ENCODE measurements at regions not wholly inside any gene's neighbourhood (a gene's known extent, or its start where the extent isn't known, plus 50 kb on each side); places are given as distances from the start of the nearest gene placed in this dataset.
A peak's percentile ranks its signal among the peaks of the same experiment; 100 is the strongest.

- no peaks in the 10 kb centered on the region for H3K9me3 Mint-ChIP-seq
- peaks cover 91% of the 10 kb centered on the region for H3K4me1 Mint-ChIP-seq
- no peak for DNase-seq
- H3K27me3 Mint-ChIP-seq, result no peaks in the 10 kb centered on the region
- H3K4me3 Mint-ChIP-seq, result peak overlapping the region; percentile 38 to 66
- H3K27ac Mint-ChIP-seq, result peak overlapping the region; percentile 22 to 93
- no peak for ATAC-seq
These were observed 161.5 kb upstream of the KLF6 start for GRCh38 chr10:3946234-3947229.

- H3K9me3 Mint-ChIP-seq, result no peaks in the 10 kb centered on the region
- peak overlapping the region; percentile 14 to 79 for H3K27ac Mint-ChIP-seq
- H3K4me1 Mint-ChIP-seq, result peaks cover 80% of the 10 kb centered on the region
- DNase-seq, result no peak
- ATAC-seq, result no peak
- H3K4me3 Mint-ChIP-seq, result peak overlapping the region in 1 of 2 donors; percentile 11
- H3K27me3 Mint-ChIP-seq, result no peaks in the 10 kb centered on the region
These were observed 160.0 kb upstream of the KLF6 start for GRCh38 chr10:3945026-3945425.

GRCh38 chr10:3944591-3944990 is 159.6 kb upstream of the KLF6 start:
- DNase-seq (no peak), ATAC-seq (no peak)
- Mint-ChIP-seq H3K27me3 (no peaks in the 10 kb centered on the region), H3K4me1 (peaks cover 76% of the 10 kb centered on the region), H3K4me3 (no peak overlapping the region), H3K9me3 (no peaks in the 10 kb centered on the region), H3K27ac (peak overlapping the region in 1 of 2 donors; percentile 79)

- Mint-ChIP-seq H3K4me3 (no peak overlapping the region), H3K9me3 (no peaks in the 10 kb centered on the region), H3K27me3 (no peaks in the 10 kb centered on the region), H3K27ac (peak overlapping the region in 1 of 2 donors; percentile 2), H3K4me1 (peaks cover 68% of the 10 kb centered on the region)
- ATAC-seq, result no peak
- no peak for DNase-seq
These were observed 158.8 kb upstream of the KLF6 start for GRCh38 chr10:3943695-3944257.

GRCh38 chr10:3942937-3943489 is 158.0 kb upstream of the KLF6 start:
- Mint-ChIP-seq H3K27ac (peak overlapping the region in 1 of 2 donors; percentile 2), H3K4me3 (no peak overlapping the region), H3K9me3 (no peaks in the 10 kb centered on the region), H3K4me1 (peaks cover 60% of the 10 kb centered on the region), H3K27me3 (no peaks in the 10 kb centered on the region)
- ATAC-seq (no peak), DNase-seq (no peak)

- Mint-ChIP-seq H3K27me3 (no peaks in the 10 kb centered on the region), H3K27ac (peak overlapping the region in 1 of 2 donors; percentile 23), H3K9me3 (peaks cover 4 to 10% of the 10 kb centered on the region in 2 donors), H3K4me3 (no peak overlapping the region), H3K4me1 (peaks cover 57% of the 10 kb centered on the region)
- ATAC-seq (no peak), DNase-seq (no peak)
These were observed 156.7 kb upstream of the KLF6 start for GRCh38 chr10:3941676-3942075.

GRCh38 chr10:3936422-3937040 is 151.5 kb upstream of the KLF6 start:
- H3K9me3 Mint-ChIP-seq, result peaks cover 10 to 13% of the 10 kb centered on the region in 2 donors
- no peak overlapping the region for H3K4me3 Mint-ChIP-seq
- ATAC-seq (no peak), DNase-seq (no peak)
- H3K27ac Mint-ChIP-seq, result peak overlapping the region; percentile 9 to 63
- H3K27me3 Mint-ChIP-seq, result no peaks in the 10 kb centered on the region
- peaks cover 63% of the 10 kb centered on the region for H3K4me1 Mint-ChIP-seq

- DNase-seq (no peak), ATAC-seq (no peak)
- peak overlapping the region in 1 of 2 donors; percentile 92 for H3K27ac Mint-ChIP-seq
- H3K9me3 Mint-ChIP-seq, result peaks cover 10 to 18% of the 10 kb centered on the region in 2 donors
- H3K4me1 Mint-ChIP-seq, result peaks cover 66% of the 10 kb centered on the region
- peak overlapping the region in 1 of 2 donors; percentile 38 for H3K4me3 Mint-ChIP-seq
- no peaks in the 10 kb centered on the region for H3K27me3 Mint-ChIP-seq
These were observed 150.9 kb upstream of the KLF6 start for GRCh38 chr10:3935933-3936359.

- ATAC-seq, result peak; percentile 97
- Mint-ChIP-seq H3K9me3 (peaks cover 10 to 18% of the 10 kb centered on the region in 2 donors), H3K4me3 (peak overlapping the region; percentile 35 to 52), H3K27ac (peak overlapping the region; percentile 84 to 92), H3K27me3 (no peaks in the 10 kb centered on the region), H3K4me1 (peaks cover 71% of the 10 kb centered on the region)
- peak; percentile 74 to 85 for DNase-seq
These were observed 150.1 kb upstream of the KLF6 start for GRCh38 chr10:3935141-3935540.

GRCh38 chr10:3933733-3934132 is 148.7 kb upstream of the KLF6 start:
- Mint-ChIP-seq H3K4me1 (peaks cover 71% of the 10 kb centered on the region), H3K27me3 (no peaks in the 10 kb centered on the region), H3K9me3 (peaks cover 10 to 18% of the 10 kb centered on the region in 2 donors), H3K4me3 (no peak overlapping the region), H3K27ac (peak overlapping the region in 1 of 2 donors; percentile 55)
- no peak for ATAC-seq
- DNase-seq, result no peak

- ATAC-seq, result no peak
- DNase-seq, result no peak
- peaks cover 10 to 18% of the 10 kb centered on the region in 2 donors for H3K9me3 Mint-ChIP-seq
- peaks cover 76% of the 10 kb centered on the region for H3K4me1 Mint-ChIP-seq
- H3K27ac Mint-ChIP-seq, result peak overlapping the region; percentile 77
- no peaks in the 10 kb centered on the region for H3K27me3 Mint-ChIP-seq
- H3K4me3 Mint-ChIP-seq, result no peak overlapping the region
These were observed 147.8 kb upstream of the KLF6 start for GRCh38 chr10:3932597-3933375.

- H3K4me1 Mint-ChIP-seq, result peaks cover 74% of the 10 kb centered on the region
- no peaks in the 10 kb centered on the region for H3K27me3 Mint-ChIP-seq
- H3K4me3 Mint-ChIP-seq, result no peak overlapping the region
- peak overlapping the region; percentile 73 to 89 for H3K27ac Mint-ChIP-seq
- no peak for ATAC-seq
- DNase-seq, result no peak
- peaks cover 8 to 11% of the 10 kb centered on the region in 2 donors for H3K9me3 Mint-ChIP-seq
These were observed 146.9 kb upstream of the KLF6 start for GRCh38 chr10:3931901-3932300.

- Mint-ChIP-seq H3K4me3 (no peak overlapping the region), H3K27ac (no peak overlapping the region), H3K9me3 (peaks cover 5 to 6% of the 10 kb centered on the region in 2 donors), H3K4me1 (peaks cover 74% of the 10 kb centered on the region), H3K27me3 (no peaks in the 10 kb centered on the region)
- DNase-seq (no peak), ATAC-seq (no peak)
These were observed 146.2 kb upstream of the KLF6 start for GRCh38 chr10:3931224-3931623.

- Mint-ChIP-seq H3K4me3 (no peak overlapping the region), H3K27me3 (no peaks in the 10 kb centered on the region), H3K4me1 (peaks cover 58% of the 10 kb centered on the region), H3K27ac (no peak overlapping the region), H3K9me3 (peaks cover 4 to 6% of the 10 kb centered on the region in 2 donors)
- ATAC-seq (no peak), DNase-seq (no peak)
These were observed 143.6 kb upstream of the KLF6 start for GRCh38 chr10:3928569-3928968.

GRCh38 chr10:3928078-3928477 is 143.1 kb upstream of the KLF6 start:
- Mint-ChIP-seq H3K4me1 (peaks cover 54% of the 10 kb centered on the region), H3K9me3 (peaks cover 4 to 6% of the 10 kb centered on the region in 2 donors), H3K27ac (peak overlapping the region in 1 of 2 donors; percentile 1), H3K27me3 (no peaks in the 10 kb centered on the region), H3K4me3 (no peak overlapping the region)
- ATAC-seq (no peak), DNase-seq (no peak)
